ENCODE measurements at regions not wholly inside any gene's neighbourhood (a gene's known extent, or its start where the extent isn't known, plus 50 kb on each side); places are given as distances from the start of the nearest gene placed in this dataset.

GRCh38 chr1:230011333-230012092 is 55.5 kb upstream of the GALNT2 start:
- DNase-seq = no peak

- DNase-seq = no peak
These were observed 55.0 kb upstream of the GALNT2 start for GRCh38 chr1:230012093-230012393.

- DNase-seq = no peak
These were observed 54.3 kb upstream of the GALNT2 start for GRCh38 chr1:230012741-230013140.

DNA sequence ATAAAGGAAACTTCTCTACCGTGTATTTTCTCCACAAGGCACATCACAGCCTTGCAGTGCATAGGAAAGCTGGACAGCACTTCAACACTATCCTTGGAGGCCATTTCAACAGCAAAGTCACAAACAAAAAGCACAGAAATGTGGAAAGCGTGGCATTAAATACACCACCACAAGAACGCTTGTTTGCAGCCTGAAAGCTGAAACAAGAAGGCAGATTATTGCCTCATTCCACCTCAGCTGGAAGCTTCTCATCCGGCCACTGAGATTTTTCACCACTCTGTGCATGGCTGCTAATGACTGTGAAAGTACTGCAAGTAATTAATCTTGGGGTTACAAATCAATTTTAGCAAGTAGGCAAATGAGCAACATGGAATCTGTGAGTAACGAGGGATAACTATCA is 50.9 kb upstream of the GALNT2 start:
- no peak for DNase-seq

Measured in activated CD4-positive, alpha-beta T cell treated with anti-CD3 and anti-CD28 coated beads, Interleukin-10, Interleukin-2, amounts not matched to agents 100 ng/mL and 50 ng/mL, durations not matched to agents 16 hours and 8 hours (primary cell).